Fibroblast of pulmonary artery (primary cell): ENCODE measurements at regions not wholly inside any gene's neighbourhood (a gene's known extent, or its start where the extent isn't known, plus 50 kb on each side); places are given as distances from the start of the nearest gene placed in this dataset.
"Not testable (repeated sequence)": the region's sequence is repeated elsewhere in the genome, so short reads cannot be mapped to it uniquely, and the experiment has no call there.

ENCODE experiments used
- DNase-seq: peaks from one replicate; pipeline ENCODE4 v3.0.0-alpha.2; 2010; ENCODE audit warnings: low read depth
- H3K4me3 ChIP-seq: replicated peaks from 2 replicates; pipeline ENCODE4 v1.5.1; 2011; ENCODE audit warnings: low read depth, mild to moderate bottlenecking, control low read depth, low read length, moderate library complexity
- CTCF ChIP-seq: IDR thresholded peaks from 2 replicates; pipeline ENCODE4 v1.5.1; 2011; ENCODE audit warnings: mild to moderate bottlenecking, control low read depth, low read length, inconsistent platforms; ENCODE audit errors: missing control alignments

- H3K4me3 ChIP-seq: no peak overlapping the region
- TF ChIP-seq CTCF: no peak
- no peak for DNase-seq
Measured at GRCh38 chr15:35244227-35244626, 159.1 kb upstream of the NANOGP8 start.

- no peak for TF ChIP-seq CTCF
- DNase-seq: no peak
- H3K4me3 ChIP-seq: no peak overlapping the region
Measured at GRCh38 chr15:35243758-35244157, 158.7 kb upstream of the NANOGP8 start.

DNA sequence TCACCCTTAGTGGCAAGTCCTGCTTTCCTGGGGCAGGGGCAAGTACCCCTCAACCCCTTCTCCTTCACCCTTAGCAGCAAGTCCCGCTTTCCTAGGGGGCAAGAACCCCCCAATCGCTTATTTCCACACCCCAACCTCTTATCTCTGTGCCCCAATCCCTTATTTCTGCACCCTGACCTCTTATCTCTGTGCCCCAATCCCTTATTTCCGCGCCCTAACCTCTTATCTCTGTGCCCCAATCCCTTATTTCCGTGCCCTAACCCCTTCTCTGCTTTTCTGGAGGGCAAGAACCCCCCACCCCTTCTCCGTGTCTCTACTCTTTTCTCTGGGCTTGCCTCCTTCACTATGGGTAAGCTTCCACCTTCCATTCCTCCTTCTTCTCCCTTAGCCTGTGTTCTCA, 154.6 kb upstream of the NANOGP8 start:
- DNase-seq, H3K4me3 ChIP-seq: not testable (repeated sequence)

GRCh38 chr15:35238448-35238847, 153.4 kb upstream of the NANOGP8 start:
- not testable (repeated sequence) for DNase-seq

GRCh38 chr15:35229085-35229484, 144.0 kb upstream of the NANOGP8 start:
- no peak for TF ChIP-seq CTCF

More at GRCh38 chr15:35238448-35238847, 153.4 kb upstream of the NANOGP8 start:
- H3K4me3 ChIP-seq: not testable (repeated sequence)

GRCh38 chr15:35218215-35218614, 133.1 kb upstream of the NANOGP8 start:
- no peak overlapping the region for H3K4me3 ChIP-seq
- TF ChIP-seq CTCF: no peak
- no peak for DNase-seq

More at GRCh38 chr15:35229085-35229484, 144.0 kb upstream of the NANOGP8 start:
- H3K4me3 ChIP-seq: no peak overlapping the region
- DNase-seq: no peak

DNA sequence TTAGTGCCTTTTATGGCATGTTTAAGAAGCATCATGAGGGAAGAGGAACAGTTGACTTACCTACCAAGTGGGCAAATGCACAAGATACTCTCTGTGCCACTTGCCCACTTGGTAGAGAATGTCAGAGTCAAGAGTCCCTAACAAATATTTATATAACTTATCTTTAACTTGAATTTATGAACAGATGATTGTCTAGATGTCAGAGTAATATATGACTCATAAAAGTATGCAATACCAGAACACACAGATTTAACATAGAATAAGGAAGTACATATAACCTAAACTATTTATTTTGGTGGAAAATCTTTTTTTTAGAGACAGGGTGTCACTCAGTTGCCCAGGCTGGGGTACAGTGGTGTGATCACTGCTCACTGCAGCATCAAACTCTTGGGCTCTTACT, 130.0 kb upstream of the NANOGP8 start:
- no peak for TF ChIP-seq CTCF
- no peak for DNase-seq

DNA sequence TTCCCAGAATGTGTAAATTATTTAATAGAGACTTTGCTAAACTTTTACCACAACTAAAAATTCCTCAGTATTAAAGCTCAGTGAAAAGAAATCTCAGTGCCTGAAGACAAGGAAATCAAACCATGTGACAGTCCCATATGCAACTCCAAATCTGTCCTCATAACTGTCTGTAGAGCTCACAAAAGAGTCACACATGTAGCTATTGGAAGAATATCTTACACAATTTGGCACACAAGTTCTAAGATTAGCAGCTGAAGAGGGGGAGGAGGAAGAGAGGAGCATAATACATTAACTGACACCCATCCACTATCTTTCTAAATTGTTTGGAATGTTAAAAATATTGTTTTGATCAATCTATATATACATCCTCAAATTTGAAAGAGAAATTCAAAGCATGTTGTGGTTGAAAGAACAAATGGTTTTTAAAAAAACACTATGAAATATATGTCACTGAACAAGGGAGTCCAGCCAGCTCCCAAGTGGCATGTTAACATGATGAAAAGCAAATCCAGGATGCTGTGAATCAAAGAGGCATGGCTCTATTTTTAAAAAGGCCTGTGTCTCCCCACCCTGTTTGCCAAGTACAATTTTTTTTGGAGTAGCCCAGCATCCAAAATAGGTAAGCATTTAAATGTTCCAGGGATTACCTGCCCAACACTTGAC, 126.3 kb upstream of the NANOGP8 start:
- no peak for TF ChIP-seq CTCF
- no peak for DNase-seq
- H3K4me3 ChIP-seq: no peak overlapping the region

More for the DNA sequence above, 130.0 kb upstream of the NANOGP8 start:
- no peak overlapping the region for H3K4me3 ChIP-seq
